Kidney epithelial cell (primary cell): ENCODE measurements at regions not wholly inside any gene's neighbourhood (a gene's known extent, or its start where the extent isn't known, plus 50 kb on each side); places are given as distances from the start of the nearest gene placed in this dataset.

Source experiments
- DNase-seq: peaks from one replicate; pipeline ENCODE4 v3.0.0-alpha.2; 2010; ENCODE audit warnings: low read depth
- H3K27me3 ChIP-seq: 2 replicates; pipeline ENCODE4 v1.6.0; 2011; ENCODE audit warnings: low read length; ENCODE audit not compliant: control insufficient read depth, insufficient read depth
- H3K36me3 ChIP-seq: 2 replicates; pipeline ENCODE4 v1.5.1; 2011; ENCODE audit warnings: low read length; ENCODE audit not compliant: control insufficient read depth, insufficient read depth
- H3K4me3 ChIP-seq: 2 replicates; pipeline ENCODE4 v1.5.1; 2011; ENCODE audit warnings: low read depth, mild to moderate bottlenecking, control low read depth, low read length
- CTCF ChIP-seq: IDR thresholded peaks from 2 replicates; pipeline ENCODE4 v1.5.1; 2011; ENCODE audit warnings: mild to moderate bottlenecking, moderate library complexity, low read length, control low read depth, inconsistent platforms; ENCODE audit not compliant: insufficient read depth, poor library complexity, severe bottlenecking

GRCh38 chr5:98101131-98101530, 672.3 kb upstream of the RGMB start:
- Histone ChIP-seq H3K27me3 (no peaks in the 10 kb centered on the region), H3K4me3 (no peak overlapping the region), H3K36me3 (no peaks in the 10 kb centered on the region)
- DNase-seq, result no peak
- no peak for TF ChIP-seq CTCF

- no peaks in the 10 kb centered on the region for H3K36me3 ChIP-seq
- H3K27me3 ChIP-seq, result no peaks in the 10 kb centered on the region
- TF ChIP-seq CTCF, result no peak
- DNase-seq, result no peak
- H3K4me3 ChIP-seq, result no peak overlapping the region
Observed at GRCh38 chr5:98102936-98103335, 670.5 kb upstream of the RGMB start.

GRCh38 chr5:98103807-98104206, 669.7 kb upstream of the RGMB start:
- DNase-seq, result no peak
- Histone ChIP-seq H3K36me3 (no peaks in the 10 kb centered on the region), H3K4me3 (no peak overlapping the region), H3K27me3 (no peaks in the 10 kb centered on the region)
- no peak for TF ChIP-seq CTCF

GRCh38 chr5:98104454-98105188, 668.8 kb upstream of the RGMB start:
- Histone ChIP-seq H3K4me3 (no peak overlapping the region), H3K36me3 (no peaks in the 10 kb centered on the region), H3K27me3 (no peaks in the 10 kb centered on the region)
- no peak for DNase-seq
- no peak for TF ChIP-seq CTCF

GRCh38 chr5:98105681-98106080, 667.8 kb upstream of the RGMB start:
- no peaks in the 10 kb centered on the region for H3K27me3 ChIP-seq
- H3K4me3 ChIP-seq, result no peak overlapping the region
- H3K36me3 ChIP-seq, result no peaks in the 10 kb centered on the region
- no peak for DNase-seq
- no peak for TF ChIP-seq CTCF
